ENCODE measurements at regions not wholly inside any gene's neighbourhood (a gene's known extent, or its start where the extent isn't known, plus 50 kb on each side); places are given as distances from the start of the nearest gene placed in this dataset.

DNA sequence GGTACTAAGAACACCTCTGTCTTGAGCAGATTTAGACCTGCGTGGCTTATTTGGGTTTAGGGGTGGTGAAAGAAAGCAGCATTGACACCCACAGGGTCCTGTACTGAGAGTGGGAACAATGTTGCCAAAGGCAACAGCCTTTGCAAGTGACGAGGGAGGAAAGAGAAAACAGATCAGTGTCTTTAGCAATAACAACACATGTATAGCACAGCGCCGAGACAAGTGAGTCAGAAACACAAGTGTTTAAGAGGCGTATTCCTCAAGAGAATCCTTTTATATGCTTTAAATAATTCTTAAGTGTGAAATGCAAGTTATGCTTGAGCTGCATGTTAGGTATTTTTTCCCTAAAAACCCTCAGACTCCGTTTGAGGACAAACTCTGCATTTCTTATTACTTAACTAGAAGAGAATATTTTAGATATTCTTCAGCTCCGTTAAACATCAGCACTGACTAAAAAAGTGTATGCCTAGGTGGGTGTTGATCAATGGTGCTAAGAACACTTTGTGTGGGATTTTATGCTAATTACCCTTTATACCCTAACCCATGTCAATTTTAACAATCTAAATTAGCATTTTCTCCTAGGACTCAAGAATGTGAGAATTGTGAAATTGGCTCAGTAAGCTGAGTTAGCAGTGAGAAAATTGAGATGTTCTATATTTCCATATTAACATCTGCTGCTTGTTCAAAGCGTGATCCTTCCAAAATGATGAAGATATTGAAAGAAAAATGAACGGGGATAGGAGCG lies 1095.4 kb upstream of the CELF2 start:
- Histone ChIP-seq H3K9me3 (ENCODE audit: control insufficient read depth in 1 of 2, insufficient read depth in 1 of 2, low read depth in 1 of 2, low read length in 2 of 2) (peaks cover 0 to 30% of the 10 kb centered on the region in 2 experiments; a peak in 2 of 4 replicates), H4K20me1 (ENCODE audit: insufficient read depth) (no peaks in the 10 kb centered on the region)

More for the DNA sequence above, 1095.4 kb upstream of the CELF2 start:
- no peak overlapping the region for H3K4me2 ChIP-seq (ENCODE audit: low read length)
- no peaks in the 10 kb centered on the region for H3K36me3 ChIP-seq (ENCODE audit: control insufficient read depth in 1 of 2, insufficient read depth in 2 of 2, low read length in 2 of 2)
- H3K9ac ChIP-seq (ENCODE audit: low read length) = no peak overlapping the region
- H3K79me2 ChIP-seq (ENCODE audit: insufficient read depth, low read length) = no peaks in the 10 kb centered on the region
- no TSS peak for BruUV-seq (replicated peaks)
- CTCF ChIA-PET = no interaction called here
- ATAC-seq (no peak), DNase-seq (ENCODE audit: low read depth, low spot score) (no peak)
- H3K4me1 ChIP-seq (ENCODE audit: control insufficient read depth in 1 of 2, insufficient read depth in 2 of 2, low read length in 2 of 2) = no peaks in the 10 kb centered on the region
- H3K4me3 ChIP-seq (replicated peaks in 1 of 2; ENCODE audit: low read depth in 1 of 2, low read length in 2 of 2) = no peak overlapping the region
- H3K27me3 ChIP-seq (ENCODE audit: insufficient read depth, low read length) = no peaks in the 10 kb centered on the region
- TF ChIP-seq CBX3 (IDR thresholded peaks at IDR 0.05; ENCODE audit: low read depth) (no peak), TCF7L2 (IDR thresholded peaks at IDR 0.05; ENCODE audit: borderline replicate concordance, extremely low read depth, insufficient read depth, insufficient read length) (no peak), EZH2 (IDR thresholded peaks at IDR 0.05) (no peak), ZFX (IDR thresholded peaks at IDR 0.05) (no peak), EZH2phosphoT487 (IDR thresholded peaks at IDR 0.05; ENCODE audit: borderline replicate concordance) (no peak), SIN3A (IDR thresholded peaks at IDR 0.05; ENCODE audit: low read depth) (no peak), EGR1 (IDR thresholded peaks at IDR 0.05; ENCODE audit: low read depth) (no peak), ZNF274 (IDR thresholded peaks at IDR 0.05; ENCODE audit: low read depth, low read length) (no peak), REST (IDR thresholded peaks at IDR 0.05; ENCODE audit: low read depth) (no peak), ATF3 (IDR thresholded peaks at IDR 0.05) (no peak), YY1 (IDR thresholded peaks at IDR 0.05; ENCODE audit: extremely low read depth, insufficient replicate concordance, low read depth, low read length) (no peak), CTCF (IDR thresholded peaks at IDR 0.05 in 2 of 3, conservative IDR thresholded peaks at IDR 0.05 in 1 of 3; ENCODE audit: borderline replicate concordance in 1 of 3, insufficient read depth in 1 of 3, low read depth in 2 of 3, low read length in 2 of 3) (no peak), SP1 (IDR thresholded peaks at IDR 0.05; ENCODE audit: low read depth) (no peak), JUND (IDR thresholded peaks at IDR 0.05) (no peak)
- TF ChIP-seq, protein P1, sequence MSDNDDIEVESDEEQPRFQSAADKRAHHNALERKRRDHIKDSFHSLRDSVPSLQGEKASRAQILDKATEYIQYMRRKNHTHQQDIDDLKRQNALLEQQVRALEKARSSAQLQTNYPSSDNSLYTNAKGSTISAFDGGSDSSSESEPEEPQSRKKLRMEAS (IDR thresholded peaks at IDR 0.05) = no peak
- H3K9me2 ChIP-seq (ENCODE audit: insufficient read depth) = no peaks in the 10 kb centered on the region
- intact Hi-C loops (cut with micrococcal nuclease) = no loop called here
- no peak overlapping the region for H3K27ac ChIP-seq (ENCODE audit: low read depth, low read length)
- RAD21 ChIA-PET (ENCODE audit: low non-redundant PET in 1 of 2, low total read pairs in 2 of 2, uncharacterized antibody in 2 of 2, unreplicated experiment in 2 of 2) = no interaction called here
- POLR2A ChIA-PET = no interaction called here
- H2AFZ ChIP-seq (ENCODE audit: low read depth, low read length, poor library complexity, severe bottlenecking) = no peak overlapping the region

All from HCT116 (cell line).